HEK293T (cell line): ENCODE measurements at regions not wholly inside any gene's neighbourhood (a gene's known extent, or its start where the extent isn't known, plus 50 kb on each side); places are given as distances from the start of the nearest gene placed in this dataset.

Experiments used
- ELF4 ChIP-seq: fragments of 450-650 bp; IDR thresholded peaks from 2 replicates; pipeline ENCODE4 v1.6.1; 2017; ENCODE audit warnings: antibody characterized with exemption
- FOXK2 ChIP-seq: fragments of 450-650 bp; IDR thresholded peaks from 2 replicates; pipeline ENCODE4 v1.6.1; 2016; ENCODE audit warnings: mild to moderate bottlenecking
- FOXM1 ChIP-seq: fragments of 450-650 bp; IDR thresholded peaks from 2 replicates; pipeline ENCODE4 v1.6.1; 2017; ENCODE audit warnings: mild to moderate bottlenecking, borderline replicate concordance
- SP1 ChIP-seq: fragments of 450-650 bp; IDR thresholded peaks from 2 replicates; pipeline ENCODE4 v1.6.1; 2017
- ZNF384 ChIP-seq: fragments of 450-650 bp; IDR thresholded peaks from 2 replicates; pipeline ENCODE4 v1.6.1; 2016

GRCh38 chr6:48564036-48564820 lies 453.2 kb upstream of the PTCHD4 start:
- no peak for TF ChIP-seq ELF4
- TF ChIP-seq FOXM1 = no peak
- no peak for TF ChIP-seq SP1
- no peak for TF ChIP-seq ZNF384
- TF ChIP-seq FOXK2 = no peak
